KMS-11 (cell line): ENCODE measurements at regions not wholly inside any gene's neighbourhood (a gene's known extent, or its start where the extent isn't known, plus 50 kb on each side); places are given as distances from the start of the nearest gene placed in this dataset.

Experiments
- H2AFZ ChIP-seq: fragments of 200-600 bp; sonication (generic); 2 replicates; pipeline ENCODE4 v1.6.1; 2016; ENCODE audit warnings: antibody characterized with exemption, mixed run types, low read depth
- H3K27ac ChIP-seq: fragments of 200-600 bp; sonication (generic); 2 replicates; pipeline ENCODE4 v1.6.1; 2016; ENCODE audit warnings: mild to moderate bottlenecking, mixed run types
- H3K27me3 ChIP-seq: fragments of 200-600 bp; sonication (generic); 2 replicates; pipeline ENCODE4 v1.6.1; 2017; ENCODE audit warnings: mild to moderate bottlenecking, low read depth, mixed run types, moderate library complexity; ENCODE audit not compliant: insufficient read depth
- H3K36me3 ChIP-seq: fragments of 200-600 bp; sonication (generic); 2 replicates; pipeline ENCODE4 v1.6.1; 2017; ENCODE audit warnings: mild to moderate bottlenecking, mixed run types; ENCODE audit not compliant: insufficient read depth
- H3K4me1 ChIP-seq: fragments of 200-600 bp; sonication (generic); 2 replicates; pipeline ENCODE4 v1.6.1; 2016; ENCODE audit warnings: mild to moderate bottlenecking, low read depth, mixed run types; ENCODE audit not compliant: poor library complexity, severe bottlenecking
- H3K4me2 ChIP-seq: fragments of 200-600 bp; sonication (generic); 2 replicates; pipeline ENCODE4 v1.7.0; 2016; ENCODE audit warnings: mild to moderate bottlenecking, mixed run types
- H3K4me3 ChIP-seq: fragments of 200-600 bp; sonication (generic); IDR thresholded peaks from 2 replicates; pipeline ENCODE4 v1.6.1; 2017; ENCODE audit warnings: low read depth, low read length, mixed read lengths; ENCODE audit not compliant: insufficient read depth
- H3K79me2 ChIP-seq: fragments of 200-600 bp; sonication (generic); 2 replicates; pipeline ENCODE4 v1.6.1; 2016; ENCODE audit warnings: low read depth, mixed run types; ENCODE audit not compliant: insufficient read depth
- H3K9ac ChIP-seq: fragments of 200-600 bp; sonication (generic); 2 replicates; pipeline ENCODE4 v1.6.1; 2016; ENCODE audit warnings: mild to moderate bottlenecking, mixed run types
- H4K20me1 ChIP-seq: fragments of 200-600 bp; sonication (generic); 2 replicates; pipeline ENCODE4 v1.6.1; 2016; ENCODE audit warnings: mild to moderate bottlenecking, mixed run types; ENCODE audit not compliant: insufficient read depth
- CTCF ChIP-seq: fragments of 200-600 bp; sonication (generic); conservative IDR thresholded peaks from 2 replicates; pipeline ENCODE4 v1.6.1; 2017; ENCODE audit warnings: low read depth, mild to moderate bottlenecking, antibody characterized with exemption, low read length, moderate library complexity, mixed read lengths

- Histone ChIP-seq H3K27ac (no peak overlapping the region), H3K27me3 (no peaks in the 10 kb centered on the region), H3K79me2 (no peaks in the 10 kb centered on the region), H4K20me1 (no peaks in the 10 kb centered on the region), H3K36me3 (no peaks in the 10 kb centered on the region), H3K4me2 (no peak overlapping the region), H3K4me3 (no peak overlapping the region), H3K9ac (no peak overlapping the region), H3K4me1 (no peaks in the 10 kb centered on the region), H2AFZ (no peak overlapping the region)
- TF ChIP-seq CTCF, result no peak
Measured at GRCh38 chr6:112806163-112806865, 459.2 kb downstream of the RFPL4B start.

GRCh38 chr6:112821476-112821875 is 474.3 kb downstream of the RFPL4B start:
- Histone ChIP-seq H3K27ac (no peak overlapping the region), H3K79me2 (no peaks in the 10 kb centered on the region), H2AFZ (no peak overlapping the region), H4K20me1 (no peaks in the 10 kb centered on the region), H3K4me3 (no peak overlapping the region), H3K9ac (no peak overlapping the region), H3K36me3 (no peaks in the 10 kb centered on the region), H3K4me1 (no peaks in the 10 kb centered on the region), H3K27me3 (no peaks in the 10 kb centered on the region), H3K4me2 (no peak overlapping the region)
- TF ChIP-seq CTCF, result no peak

- Histone ChIP-seq H3K4me3 (no peak overlapping the region), H3K27ac (no peak overlapping the region), H3K9ac (no peak overlapping the region), H3K36me3 (no peaks in the 10 kb centered on the region), H3K4me1 (no peaks in the 10 kb centered on the region), H4K20me1 (no peaks in the 10 kb centered on the region), H2AFZ (no peak overlapping the region), H3K27me3 (no peaks in the 10 kb centered on the region), H3K4me2 (no peak overlapping the region), H3K79me2 (no peaks in the 10 kb centered on the region)
- no peak for TF ChIP-seq CTCF
Measured at GRCh38 chr6:112822769-112823168, 475.6 kb downstream of the RFPL4B start.

- no peak overlapping the region for H3K4me2 ChIP-seq
- H3K36me3 ChIP-seq, result no peaks in the 10 kb centered on the region
- H3K27me3 ChIP-seq, result no peaks in the 10 kb centered on the region
- TF ChIP-seq CTCF, result no peak
- no peaks in the 10 kb centered on the region for H4K20me1 ChIP-seq
- H3K4me1 ChIP-seq, result no peaks in the 10 kb centered on the region
- no peak overlapping the region for H3K27ac ChIP-seq
- no peak overlapping the region for H2AFZ ChIP-seq
- no peak overlapping the region for H3K4me3 ChIP-seq
- no peaks in the 10 kb centered on the region for H3K79me2 ChIP-seq
- H3K9ac ChIP-seq, result no peak overlapping the region
Measured at GRCh38 chr6:112827793-112828192, 480.7 kb downstream of the RFPL4B start.
